Lung microvascular endothelial cell (primary cell): ENCODE measurements at regions not wholly inside any gene's neighbourhood (a gene's known extent, or its start where the extent isn't known, plus 50 kb on each side); places are given as distances from the start of the nearest gene placed in this dataset.

Source experiments
- DNase-seq, 2 donors: peaks; one replicate each; pipeline versions ENCODE4 v3.0.0 to v3.0.0-alpha.2; 2010; ENCODE audit warnings: low read depth in 2 of 2

GRCh38 chr14:78073028-78073427, 97.1 kb upstream of the NRXN3 start:
- DNase-seq, result no peak

GRCh38 chr14:78074561-78074960, 95.6 kb upstream of the NRXN3 start:
- no peak for DNase-seq

- no peak for DNase-seq
Observed at GRCh38 chr14:78075033-78075432, 95.1 kb upstream of the NRXN3 start.

DNA sequence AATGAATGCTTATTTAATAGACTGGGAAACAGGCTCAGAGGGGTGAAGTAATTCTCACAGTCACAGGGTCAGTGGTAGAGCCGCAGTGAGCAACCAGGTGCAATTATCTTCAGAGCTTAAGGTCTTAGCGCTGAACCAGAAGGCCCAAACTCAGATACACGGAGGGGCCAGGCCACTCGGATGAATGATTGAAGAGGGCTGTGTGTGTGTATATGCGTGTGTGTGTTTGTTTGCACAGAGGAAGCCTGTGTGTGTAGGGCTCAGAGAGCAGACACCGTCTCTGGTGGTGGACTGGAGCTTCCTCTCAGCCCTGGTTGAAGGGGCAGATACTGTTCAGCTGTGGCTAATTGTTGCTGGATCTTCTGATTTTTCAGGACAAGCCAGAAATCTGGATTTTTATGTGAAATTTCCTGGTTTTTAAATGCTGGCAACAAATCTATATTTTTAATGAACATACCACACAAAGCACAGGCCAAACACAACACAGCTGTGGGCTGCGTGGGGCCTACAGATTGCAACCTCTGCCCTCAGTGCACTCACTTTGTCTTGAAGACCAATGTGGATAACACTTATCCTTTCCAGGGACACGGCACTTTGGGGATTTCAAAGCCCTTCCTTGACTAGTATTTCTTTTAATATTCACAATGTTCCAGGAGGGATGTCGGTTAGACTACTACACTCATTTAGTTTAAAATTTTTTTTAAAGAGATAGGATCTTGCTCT, 94.5 kb upstream of the NRXN3 start:
- DNase-seq, result no peak

DNA sequence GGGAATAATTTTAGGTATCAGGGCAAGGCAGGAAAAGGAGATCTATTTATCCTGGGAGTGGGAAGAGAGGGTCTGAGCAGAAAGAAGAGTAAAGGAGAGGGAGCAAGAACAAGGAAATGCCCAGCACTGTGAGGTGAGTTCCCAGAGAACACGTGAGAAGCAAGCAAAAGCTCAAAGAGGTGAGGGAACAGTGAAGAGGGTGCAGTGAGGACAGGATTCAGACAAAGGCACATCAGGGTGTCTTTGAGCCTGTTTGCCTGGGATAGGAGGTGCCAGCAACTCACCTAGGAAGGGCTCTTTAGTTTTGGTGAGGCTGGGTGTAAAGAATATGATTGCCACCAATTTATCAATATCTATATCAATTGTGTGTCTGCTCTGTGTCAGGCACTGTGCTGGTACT, 88.9 kb upstream of the NRXN3 start:
- DNase-seq, result no peak

GRCh38 chr14:78083837-78084236, 86.3 kb upstream of the NRXN3 start:
- no peak for DNase-seq

- DNase-seq, result no peak
Observed at GRCh38 chr14:78086342-78086741, 83.8 kb upstream of the NRXN3 start.

DNA sequence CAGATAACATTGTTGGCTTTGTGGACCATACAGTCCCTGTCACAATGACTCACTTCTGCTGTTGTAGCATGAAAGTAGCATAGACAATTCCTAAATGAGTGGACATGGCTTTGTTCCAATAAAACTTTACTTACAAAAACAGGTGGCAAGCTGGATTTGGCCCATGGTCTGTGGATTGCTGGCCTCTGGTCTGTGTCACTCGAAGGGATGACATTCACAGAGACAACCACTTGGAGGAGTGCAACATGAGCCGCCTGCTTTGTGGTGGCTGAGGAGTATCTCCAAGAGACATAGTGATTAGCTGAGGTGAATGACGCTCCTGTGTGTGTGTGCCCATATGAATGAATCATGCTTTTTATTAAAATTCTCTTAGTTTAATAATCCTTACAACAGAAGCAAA, 81.3 kb upstream of the NRXN3 start:
- no peak for DNase-seq

- no peak for DNase-seq
Observed at GRCh38 chr14:78090864-78091263, 79.3 kb upstream of the NRXN3 start.

DNA sequence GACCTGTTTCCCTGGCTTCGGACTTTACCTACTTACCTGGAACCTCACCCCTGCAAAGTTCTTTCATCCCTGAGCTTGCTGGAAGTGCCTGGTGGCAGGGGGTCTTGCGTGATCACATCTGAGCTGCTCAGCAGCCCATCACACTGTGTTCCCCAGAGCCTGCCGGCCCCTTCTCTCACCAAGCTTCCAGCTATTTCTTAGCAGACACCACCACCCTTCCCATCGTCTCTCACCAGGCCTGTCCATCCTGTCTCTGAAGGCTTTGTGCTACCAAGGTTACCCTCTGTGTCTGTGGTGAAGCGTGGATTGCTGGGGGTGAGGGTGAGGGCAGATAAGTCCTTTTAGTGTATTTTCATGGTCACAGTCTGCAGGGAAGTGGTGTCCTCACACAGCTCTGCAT, 78.8 kb upstream of the NRXN3 start:
- no peak for DNase-seq

GRCh38 chr14:78092040-78092439, 78.1 kb upstream of the NRXN3 start:
- DNase-seq, result no peak

DNA sequence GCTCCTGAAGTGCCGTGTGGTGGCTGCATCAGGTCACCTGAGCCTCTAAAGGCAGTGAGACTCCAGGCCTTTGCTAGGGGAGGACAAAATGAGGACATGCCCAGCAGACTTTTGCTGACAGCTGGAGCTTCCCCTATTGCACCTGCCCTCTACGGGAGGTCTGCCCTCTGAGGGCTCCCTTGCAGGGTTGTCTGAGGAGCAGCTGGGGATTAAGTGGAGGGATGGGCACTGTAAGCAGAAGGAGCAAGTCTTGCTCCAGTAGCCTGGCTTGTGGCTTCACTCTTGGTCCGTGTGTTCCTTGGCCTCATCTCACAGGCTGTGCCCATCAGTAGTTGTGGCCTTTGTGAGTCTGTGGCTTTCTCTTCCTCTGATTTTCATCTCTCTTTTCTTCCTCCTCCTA, 66.9 kb upstream of the NRXN3 start:
- DNase-seq, result no peak

GRCh38 chr14:78104160-78104559, 66.0 kb upstream of the NRXN3 start:
- DNase-seq, result no peak

GRCh38 chr14:78104655-78105054, 65.5 kb upstream of the NRXN3 start:
- no peak for DNase-seq

DNA sequence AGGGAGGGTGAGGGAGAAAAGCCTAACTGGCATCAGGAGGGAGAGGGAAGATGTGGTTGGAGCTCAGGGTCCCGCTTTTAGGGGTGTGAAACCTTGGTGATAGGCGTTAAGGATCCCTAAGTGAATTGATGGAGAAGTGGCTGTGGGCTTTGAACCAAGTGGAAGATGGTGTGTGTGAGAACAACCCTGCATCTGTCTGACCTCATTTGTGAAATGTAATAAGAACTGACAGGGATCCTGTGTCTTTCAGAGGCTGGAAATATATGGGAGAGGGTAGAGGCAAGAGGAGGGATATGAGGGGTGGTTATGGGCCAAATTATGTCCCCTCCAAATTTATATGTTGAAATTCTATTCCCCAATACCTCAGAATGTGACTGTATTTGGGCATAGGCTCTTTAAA, 63.8 kb upstream of the NRXN3 start:
- no peak for DNase-seq

DNA sequence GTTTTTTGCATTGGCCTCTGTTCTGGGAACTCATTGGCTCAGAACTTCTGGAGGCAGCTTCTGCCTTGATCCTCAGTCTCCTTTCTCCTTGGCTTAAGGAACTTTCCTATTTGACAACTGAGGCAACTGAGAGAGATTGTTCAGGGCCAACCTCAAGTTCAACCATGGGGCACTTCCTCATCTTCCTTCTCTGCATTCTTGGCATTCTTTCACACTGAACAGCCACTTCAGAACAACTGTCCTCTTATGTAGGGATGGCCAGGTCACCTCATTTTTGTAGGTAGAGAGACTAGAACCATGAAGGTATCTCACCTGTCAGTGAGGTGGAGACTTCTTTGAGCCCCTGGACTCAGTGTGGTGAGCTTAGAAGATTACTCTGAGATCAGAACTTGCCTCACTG, 63.0 kb upstream of the NRXN3 start:
- DNase-seq, result no peak

GRCh38 chr14:78119440-78119839, 50.7 kb upstream of the NRXN3 start:
- no peak for DNase-seq
